ENCODE measurements at regions not wholly inside any gene's neighbourhood (a gene's known extent, or its start where the extent isn't known, plus 50 kb on each side); places are given as distances from the start of the nearest gene placed in this dataset.

GRCh38 chrX:42691196-42691595 lies 86.8 kb downstream of the PPP1R2C start:
- TF ChIP-seq CTCF (IDR thresholded peaks at IDR 0.05; ENCODE audit: low read depth, low read length): no peak
- no peaks in the 10 kb centered on the region for H3K36me3 ChIP-seq
- H3K27me3 ChIP-seq: no peaks in the 10 kb centered on the region
- DNase-seq: no peak
- H3K4me3 ChIP-seq (ENCODE audit: low read depth, low read length): no peak overlapping the region
- no peaks in the 10 kb centered on the region for H3K4me1 ChIP-seq
- H3K9me3 ChIP-seq: no peaks in the 10 kb centered on the region

- no peaks in the 10 kb centered on the region for H3K9me3 ChIP-seq
- H3K36me3 ChIP-seq: no peaks in the 10 kb centered on the region
- no peaks in the 10 kb centered on the region for H3K27me3 ChIP-seq
- TF ChIP-seq CTCF (IDR thresholded peaks at IDR 0.05; ENCODE audit: low read depth, low read length): no peak
- H3K4me3 ChIP-seq (ENCODE audit: low read depth, low read length): no peak overlapping the region
- no peaks in the 10 kb centered on the region for H3K4me1 ChIP-seq
- DNase-seq: no peak
Measured at GRCh38 chrX:42686706-42687105, 91.3 kb downstream of the PPP1R2C start.

GRCh38 chrX:42686296-42686695 lies 91.7 kb downstream of the PPP1R2C start:
- Histone ChIP-seq H3K4me1 (no peaks in the 10 kb centered on the region), H3K36me3 (no peaks in the 10 kb centered on the region), H3K4me3 (ENCODE audit: low read depth, low read length) (no peak overlapping the region), H3K27me3 (no peaks in the 10 kb centered on the region), H3K9me3 (no peaks in the 10 kb centered on the region)
- DNase-seq: no peak
- TF ChIP-seq CTCF (IDR thresholded peaks at IDR 0.05; ENCODE audit: low read depth, low read length): no peak

- Histone ChIP-seq H3K36me3 (no peaks in the 10 kb centered on the region), H3K9me3 (no peaks in the 10 kb centered on the region), H3K4me3 (ENCODE audit: low read depth, low read length) (no peak overlapping the region), H3K27me3 (no peaks in the 10 kb centered on the region), H3K4me1 (no peaks in the 10 kb centered on the region)
- TF ChIP-seq CTCF (IDR thresholded peaks at IDR 0.05; ENCODE audit: low read depth, low read length): no peak
- DNase-seq: no peak
Measured at GRCh38 chrX:42684065-42684464, 93.9 kb downstream of the PPP1R2C start.

- no peaks in the 10 kb centered on the region for H3K9me3 ChIP-seq
- H3K4me3 ChIP-seq (ENCODE audit: low read depth, low read length): no peak overlapping the region
- no peaks in the 10 kb centered on the region for H3K36me3 ChIP-seq
- no peak for TF ChIP-seq CTCF (IDR thresholded peaks at IDR 0.05; ENCODE audit: low read depth, low read length)
- DNase-seq: no peak
- no peaks in the 10 kb centered on the region for H3K4me1 ChIP-seq
- H3K27me3 ChIP-seq: no peaks in the 10 kb centered on the region
Measured at GRCh38 chrX:42680666-42681065, 97.3 kb downstream of the PPP1R2C start.

- H3K9me3 ChIP-seq: no peaks in the 10 kb centered on the region
- H3K27me3 ChIP-seq: no peaks in the 10 kb centered on the region
- H3K4me3 ChIP-seq (ENCODE audit: low read depth, low read length): no peak overlapping the region
- H3K4me1 ChIP-seq: no peaks in the 10 kb centered on the region
- no peaks in the 10 kb centered on the region for H3K36me3 ChIP-seq
- no peak for TF ChIP-seq CTCF (IDR thresholded peaks at IDR 0.05; ENCODE audit: low read depth, low read length)
- DNase-seq: no peak
Measured at GRCh38 chrX:42678133-42678532, 99.8 kb downstream of the PPP1R2C start.
